ENCODE measurements at regions not wholly inside any gene's neighbourhood (a gene's known extent, or its start where the extent isn't known, plus 50 kb on each side); places are given as distances from the start of the nearest gene placed in this dataset.
"Not testable (repeated sequence)": the region's sequence is repeated elsewhere in the genome, so short reads cannot be mapped to it uniquely, and the experiment has no call there.

DNA sequence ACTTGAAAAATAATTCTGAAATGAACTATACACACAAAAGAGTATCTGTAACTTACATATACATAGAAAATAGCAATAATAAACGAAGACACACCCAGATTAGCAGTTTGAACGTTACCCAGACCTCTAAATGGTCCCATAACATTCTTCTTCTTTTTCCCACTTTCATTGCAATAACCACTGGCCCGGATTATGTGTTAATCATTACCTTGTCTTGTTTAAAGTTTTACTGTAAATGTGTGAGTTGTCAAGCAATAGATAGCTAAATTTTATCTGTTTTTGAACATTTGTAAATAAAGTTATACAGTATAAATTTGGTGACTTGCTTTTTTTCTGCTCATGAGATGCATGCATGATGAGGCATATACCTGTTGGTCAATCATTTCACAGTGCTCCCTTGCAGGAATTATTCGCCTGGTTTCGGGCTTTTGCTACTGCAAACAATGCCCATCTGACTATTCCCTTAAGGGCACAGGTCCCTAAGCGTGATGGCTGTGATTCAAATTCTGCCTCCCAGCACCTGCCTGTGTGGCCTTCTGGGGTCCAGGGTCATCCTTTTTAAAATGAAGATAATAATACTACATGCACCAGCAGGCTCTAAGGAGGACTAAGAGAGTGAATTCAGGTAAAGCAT, 66.1 kb downstream of the GADD45G start:
- DNase-seq (ENCODE audit: low read depth, low spot score): no peak

GRCh38 chr9:89674667-89675057, 69.8 kb downstream of the GADD45G start:
- DNase-seq (ENCODE audit: low read depth, low spot score): no peak

- DNase-seq (ENCODE audit: low read depth, low spot score): peak; percentile 56
Measured at GRCh38 chr9:89675058-89675742, 70.4 kb downstream of the GADD45G start.

- DNase-seq (ENCODE audit: low read depth, low spot score): peak; percentile 46
Measured at GRCh38 chr9:89676281-89676680, 71.5 kb downstream of the GADD45G start.

DNA sequence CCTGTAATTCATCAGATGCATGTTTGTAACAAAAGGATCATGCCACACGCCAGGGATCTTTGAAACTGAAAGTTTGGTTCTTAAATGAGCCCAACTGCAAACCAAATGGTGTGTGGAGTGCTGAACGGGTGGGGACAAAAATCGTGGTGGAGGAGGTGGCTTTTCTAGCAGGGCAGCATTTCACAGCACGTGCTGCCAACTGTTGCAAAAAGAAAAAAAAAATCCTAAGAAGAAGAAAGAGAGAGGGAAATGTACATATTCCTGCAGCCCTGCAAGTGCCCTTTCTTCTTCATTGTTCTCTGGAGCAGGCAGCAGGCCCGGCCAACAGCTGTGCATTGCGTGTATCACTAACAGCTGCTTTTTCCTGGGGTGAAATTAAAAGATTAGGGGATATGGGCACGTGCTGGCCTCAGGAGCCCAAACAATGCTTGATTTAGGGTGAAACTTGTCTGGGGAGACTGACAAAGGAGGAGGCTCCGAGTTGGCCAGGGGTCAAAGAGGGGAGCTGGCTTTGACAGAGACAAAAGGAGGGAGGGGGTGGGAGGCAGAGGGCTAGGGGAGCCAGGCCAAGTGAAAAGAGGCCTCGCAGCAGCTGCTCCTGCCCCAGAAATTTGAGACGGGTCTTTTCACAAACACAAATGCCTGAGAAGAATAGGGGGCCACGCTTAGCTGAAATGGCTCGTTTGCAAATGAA, 73.0 kb downstream of the GADD45G start:
- DNase-seq (ENCODE audit: low read depth, low spot score): no peak

DNA sequence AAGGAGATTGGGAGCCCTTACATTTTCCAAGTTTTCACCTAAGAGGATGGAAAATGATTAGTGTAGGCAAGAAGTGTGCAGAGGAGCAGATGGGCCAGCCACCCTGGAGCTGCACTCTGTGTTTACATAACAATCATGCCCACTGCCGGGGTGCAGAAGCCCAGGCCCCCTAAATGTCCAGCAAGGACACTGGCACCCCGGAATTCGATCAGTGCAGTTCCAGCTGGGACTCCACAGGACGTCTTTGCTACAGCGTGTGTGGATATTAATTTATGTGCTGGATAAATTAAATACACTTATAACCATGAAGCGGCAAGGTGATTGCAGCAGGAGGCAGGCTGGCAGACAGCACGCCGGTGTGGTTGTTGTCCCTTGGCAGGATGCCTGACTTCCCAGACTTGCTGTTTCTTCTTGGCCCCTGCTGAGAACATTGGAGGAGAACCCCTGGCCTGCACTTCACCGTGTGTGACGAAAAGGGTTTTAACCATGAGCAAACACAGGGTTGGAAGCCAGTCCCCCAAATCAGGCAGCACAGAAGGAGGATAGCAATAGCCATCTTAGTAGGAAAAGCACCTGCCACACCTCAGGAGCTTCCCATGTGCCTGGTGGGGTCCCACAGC, 73.7 kb downstream of the GADD45G start:
- no peak for DNase-seq (ENCODE audit: low read depth, low spot score)

GRCh38 chr9:89679016-89679415, 74.2 kb downstream of the GADD45G start:
- no peak for DNase-seq (ENCODE audit: low read depth, low spot score)

DNA sequence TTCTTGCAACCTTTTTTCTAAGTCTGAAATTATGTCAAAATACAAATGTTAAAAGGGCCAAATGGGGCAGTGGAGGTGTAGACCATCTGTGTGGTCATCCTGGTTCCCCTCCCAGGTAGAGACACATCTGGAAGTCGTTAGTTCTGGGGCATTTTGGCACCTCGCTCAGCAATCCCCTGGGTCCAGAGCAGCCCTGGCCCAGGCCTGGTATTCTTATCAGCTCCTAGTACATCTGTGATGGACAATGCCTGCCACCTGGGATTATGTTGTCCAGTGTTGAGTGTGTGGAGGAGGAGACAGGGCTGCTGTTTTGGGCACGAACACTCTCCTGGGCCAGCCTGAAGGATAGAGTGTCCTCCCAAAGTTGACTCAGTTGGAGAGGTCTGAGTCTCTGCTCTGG, 74.8 kb downstream of the GADD45G start:
- no peak for DNase-seq (ENCODE audit: low read depth, low spot score)

- DNase-seq (ENCODE audit: low read depth, low spot score): no peak
Measured at GRCh38 chr9:89680547-89681467, 76.0 kb downstream of the GADD45G start.

DNA sequence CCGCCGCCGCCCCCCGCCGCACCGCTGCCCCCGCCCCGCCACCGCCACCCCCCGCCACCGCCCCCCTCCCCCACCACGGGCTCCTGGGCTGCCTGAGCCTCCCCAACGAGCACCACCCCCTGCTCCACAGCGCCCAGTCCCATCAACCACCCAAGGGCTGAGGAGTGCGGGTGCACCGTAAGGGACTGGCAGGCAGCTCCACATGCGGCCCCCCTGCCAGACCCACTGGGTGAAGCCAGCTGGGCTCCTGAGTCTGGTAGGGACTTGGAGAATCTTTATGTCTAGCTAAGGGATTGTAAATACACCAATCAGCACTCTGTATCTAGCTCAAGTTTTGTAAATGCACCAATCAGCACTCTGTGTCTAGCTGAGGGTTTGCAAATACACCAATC, 76.7 kb downstream of the GADD45G start:
- DNase-seq (ENCODE audit: low read depth, low spot score): not testable (repeated sequence)

- DNase-seq (ENCODE audit: low read depth, low spot score): no peak
Measured at GRCh38 chr9:89683626-89684025, 78.8 kb downstream of the GADD45G start.

DNA sequence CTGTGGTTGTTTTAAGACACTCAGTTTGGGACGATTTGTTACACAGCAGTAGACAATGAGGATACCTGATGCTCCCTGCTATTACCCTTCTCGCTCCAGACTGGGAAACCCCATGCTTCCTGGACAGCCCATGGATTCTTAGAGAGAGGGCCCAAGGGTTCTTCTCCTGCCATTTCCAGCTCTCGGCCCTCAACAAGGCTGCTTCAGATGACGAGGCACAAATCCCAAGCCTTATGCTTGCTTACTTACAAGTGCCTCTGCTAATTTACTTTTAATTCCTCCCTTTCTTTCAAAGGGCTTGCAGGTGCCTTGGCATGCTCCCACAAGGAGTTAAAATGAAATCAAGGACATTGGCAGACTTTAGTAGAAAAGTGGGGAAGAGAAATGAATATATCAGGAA, 79.4 kb downstream of the GADD45G start:
- DNase-seq (ENCODE audit: low read depth, low spot score): no peak

- DNase-seq (ENCODE audit: low read depth, low spot score): no peak
Measured at GRCh38 chr9:89684912-89685636, 80.3 kb downstream of the GADD45G start.

DNA sequence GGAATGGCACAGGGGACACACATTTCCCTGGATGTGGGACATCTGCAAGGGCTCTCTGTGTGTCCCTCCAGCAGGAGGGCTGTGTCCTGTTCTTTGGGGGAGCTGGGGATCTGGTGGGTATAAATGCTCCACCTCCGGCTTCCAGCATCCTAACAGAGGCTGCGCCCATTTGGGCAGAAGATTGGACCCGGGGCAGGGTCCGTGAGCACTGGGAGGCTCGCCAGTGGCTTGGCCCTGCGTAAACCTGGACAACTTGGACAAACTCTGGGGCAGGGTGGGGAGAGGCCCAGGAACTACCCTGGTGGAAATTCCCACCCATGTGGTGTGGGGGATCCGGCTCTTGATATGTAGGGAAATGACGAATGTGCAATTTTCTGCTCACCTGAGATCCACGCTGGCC, 80.9 kb downstream of the GADD45G start:
- no peak for DNase-seq (ENCODE audit: low read depth, low spot score)

DNA sequence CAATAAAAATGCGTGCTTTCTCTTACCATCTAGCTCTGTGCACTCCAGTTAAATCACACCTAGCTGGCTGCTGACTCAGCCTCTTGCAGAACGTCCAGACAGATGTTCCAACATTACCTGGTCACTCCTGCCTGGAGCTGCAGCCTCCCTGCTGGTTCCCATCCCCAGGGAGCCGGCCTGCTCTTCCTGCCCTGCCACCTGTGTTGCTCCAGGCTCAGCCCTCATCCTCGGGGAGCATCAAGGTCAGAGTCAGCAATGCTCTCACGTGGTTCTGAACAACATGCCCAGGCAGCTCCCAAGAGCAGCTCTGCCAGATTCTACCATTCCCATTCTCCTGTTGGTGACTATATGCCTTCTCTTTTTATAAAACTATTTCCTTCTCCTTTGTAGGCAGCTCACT, 81.3 kb downstream of the GADD45G start:
- no peak for DNase-seq (ENCODE audit: low read depth, low spot score)

DNA sequence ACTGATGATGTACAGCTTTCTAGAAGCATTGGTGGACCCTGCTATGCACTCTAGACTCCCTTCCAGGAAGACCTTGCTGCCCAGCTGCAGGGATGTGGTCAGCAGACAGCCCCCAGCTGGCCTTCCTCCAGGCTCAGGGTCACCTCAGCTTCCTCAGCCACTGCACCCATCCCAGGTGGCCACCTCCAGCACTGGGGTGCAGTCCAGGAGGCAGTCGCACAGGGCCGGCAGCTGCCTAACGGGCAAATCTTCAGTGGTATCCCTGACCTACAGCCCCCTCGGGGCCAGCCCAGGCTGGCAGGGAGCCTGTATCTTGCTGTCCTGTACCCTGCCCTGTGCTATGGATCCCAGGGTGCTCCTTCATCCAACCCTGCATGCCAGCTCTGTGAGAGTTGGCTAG, 81.8 kb downstream of the GADD45G start:
- DNase-seq (ENCODE audit: low read depth, low spot score): no peak

DNA sequence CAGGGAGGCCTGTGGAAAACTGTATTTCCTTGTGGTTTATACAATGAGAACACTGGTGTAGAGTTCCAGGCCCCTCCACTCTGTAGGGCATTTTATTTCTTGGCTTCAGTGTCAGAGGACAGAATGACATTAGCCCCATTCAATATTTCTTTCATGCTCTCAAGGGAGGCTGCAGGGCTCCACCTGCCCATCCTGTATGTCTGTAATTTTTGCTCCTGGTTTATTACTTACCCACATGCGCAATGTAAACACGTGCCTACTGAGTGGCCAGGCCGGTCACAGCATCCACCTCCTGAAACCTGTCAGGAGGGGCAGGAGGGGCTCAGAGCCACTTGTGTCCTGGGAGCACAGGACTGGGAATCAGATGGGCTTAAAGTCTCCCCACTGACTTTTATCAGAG, 82.4 kb downstream of the GADD45G start:
- no peak for DNase-seq (ENCODE audit: low read depth, low spot score)

- no peak for DNase-seq (ENCODE audit: low read depth, low spot score)
Measured at GRCh38 chr9:89687848-89688247, 83.0 kb downstream of the GADD45G start.

DNA sequence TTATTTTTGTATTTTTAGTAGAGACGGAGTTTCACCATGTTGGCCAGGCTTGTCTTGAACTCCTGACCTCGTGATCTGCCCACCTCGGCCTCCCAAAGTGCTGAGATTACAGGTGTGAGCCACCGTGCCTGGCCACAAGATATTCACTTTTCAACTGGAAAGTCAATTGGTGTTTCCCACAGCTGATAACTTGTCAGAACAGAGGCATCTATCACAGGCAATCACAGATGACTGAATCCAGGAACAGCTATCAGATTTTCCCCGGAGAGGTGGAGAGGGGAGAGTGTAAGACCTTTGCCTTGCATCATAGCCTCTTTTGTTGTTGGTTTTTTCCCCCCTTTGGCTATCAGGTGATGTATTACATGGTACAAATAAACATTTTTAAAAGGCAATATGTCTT, 84.5 kb downstream of the GADD45G start:
- DNase-seq (ENCODE audit: low read depth, low spot score): not testable (repeated sequence)

DNA sequence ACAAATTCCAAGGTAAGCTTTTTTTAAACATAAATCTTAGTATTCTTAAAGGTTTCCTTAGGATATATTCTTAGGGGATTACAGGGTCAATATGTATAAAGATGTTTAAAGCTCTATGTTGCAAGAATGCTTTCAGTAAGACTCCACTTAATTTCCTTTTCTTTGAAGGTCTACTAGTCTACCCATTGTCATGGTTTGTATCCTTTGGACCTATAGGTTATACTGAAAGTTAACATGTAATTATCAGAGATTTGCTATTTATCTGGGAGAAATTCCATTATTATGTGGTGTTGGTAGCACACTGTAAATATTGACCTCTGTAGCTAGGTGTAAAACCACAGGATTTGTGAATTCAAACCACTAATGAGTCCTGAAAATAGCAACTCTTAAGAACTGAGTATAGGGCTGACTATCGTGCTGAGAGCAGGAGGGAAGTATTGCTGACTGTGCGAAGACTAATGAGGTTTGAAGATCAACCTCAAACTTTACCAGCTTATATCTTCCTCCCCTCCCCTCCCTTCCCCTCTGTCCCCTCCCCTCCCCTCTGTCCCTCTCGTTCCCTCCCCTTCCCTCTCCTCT, 85.6 kb downstream of the GADD45G start:
- peak; percentile 52 for DNase-seq (ENCODE audit: low read depth, low spot score)
